Skeletal muscle satellite cell (primary cell): ENCODE measurements at regions not wholly inside any gene's neighbourhood (a gene's known extent, or its start where the extent isn't known, plus 50 kb on each side); places are given as distances from the start of the nearest gene placed in this dataset.

Experiments
- H3K27me3 ChIP-seq: 2 replicates; pipeline ENCODE4 v1.7.0; 2013; ENCODE audit warnings: low read length; ENCODE audit not compliant: control insufficient read depth, insufficient read depth
- H3K36me3 ChIP-seq: 2 replicates; pipeline ENCODE4 v1.7.0; 2013; ENCODE audit warnings: mild to moderate bottlenecking, control low read depth, low read length; ENCODE audit not compliant: insufficient read depth
- H3K4me1 ChIP-seq: 2 replicates; pipeline ENCODE4 v1.7.0; 2013; ENCODE audit warnings: low read length; ENCODE audit not compliant: control insufficient read depth, insufficient read depth
- H3K4me2 ChIP-seq: 2 replicates; pipeline ENCODE4 v1.7.0; 2013; ENCODE audit warnings: mild to moderate bottlenecking, low read length
- H3K4me3 ChIP-seq: 2 replicates; pipeline ENCODE4 v1.7.0; 2013; ENCODE audit warnings: low read length
- H3K9ac ChIP-seq: 2 replicates; pipeline ENCODE4 v1.7.0; 2013; ENCODE audit warnings: mild to moderate bottlenecking, low read depth, low read length, moderate library complexity
- H3K9me3 ChIP-seq: replicated peaks from 2 replicates; pipeline ENCODE4 v1.7.0; 2013; ENCODE audit warnings: mild to moderate bottlenecking, control low read depth, low read length

DNA sequence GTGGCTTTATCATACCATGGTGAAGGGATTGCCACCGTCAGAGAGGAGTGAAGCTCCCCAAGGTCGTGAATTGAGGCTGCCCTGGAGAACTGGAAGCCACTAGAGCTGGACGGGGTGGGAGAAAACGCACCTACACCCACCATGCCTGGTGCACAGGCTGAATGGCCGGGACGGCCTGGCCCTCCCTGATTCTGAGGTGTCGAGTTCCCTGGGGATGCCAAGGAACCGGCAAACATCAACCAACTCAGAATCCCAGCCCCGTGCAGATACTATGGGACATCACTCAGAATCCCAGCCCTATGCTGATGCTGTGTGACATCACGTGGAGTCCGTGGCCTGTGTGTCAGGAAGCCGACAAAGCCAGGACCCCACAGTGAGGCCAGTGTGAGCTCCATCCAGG, 650.0 kb downstream of the BRD1 start:
- Histone ChIP-seq H3K27me3 (no peaks in the 10 kb centered on the region), H3K36me3 (no peaks in the 10 kb centered on the region), H3K4me2 (no peak overlapping the region), H3K4me3 (no peak overlapping the region), H3K4me1 (no peaks in the 10 kb centered on the region), H3K9me3 (peaks cover 26% of the 10 kb centered on the region), H3K9ac (no peak overlapping the region)

DNA sequence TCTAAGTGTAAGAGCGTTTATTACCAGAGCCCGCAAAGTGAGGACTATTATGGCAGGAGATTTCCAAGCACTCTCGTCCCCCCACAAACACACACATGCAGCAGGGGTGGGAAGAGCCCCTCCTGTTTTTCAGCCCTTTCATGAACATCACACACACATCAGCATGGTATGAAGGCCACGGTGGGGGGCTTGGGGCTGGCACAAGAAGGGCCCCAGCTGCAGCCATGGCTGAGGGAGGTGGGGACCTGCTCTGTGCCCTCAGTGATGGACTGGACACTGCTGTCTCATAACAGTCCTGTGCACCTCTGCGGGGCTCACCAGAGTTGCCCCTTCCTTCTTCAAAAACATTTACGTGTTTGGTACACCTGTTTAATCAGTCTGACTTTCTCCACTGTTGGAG, 650.7 kb downstream of the BRD1 start:
- Histone ChIP-seq H3K36me3 (no peaks in the 10 kb centered on the region), H3K27me3 (no peaks in the 10 kb centered on the region), H3K9ac (no peak overlapping the region), H3K9me3 (peaks cover 21% of the 10 kb centered on the region), H3K4me2 (no peak overlapping the region), H3K4me1 (no peaks in the 10 kb centered on the region), H3K4me3 (no peak overlapping the region)

DNA sequence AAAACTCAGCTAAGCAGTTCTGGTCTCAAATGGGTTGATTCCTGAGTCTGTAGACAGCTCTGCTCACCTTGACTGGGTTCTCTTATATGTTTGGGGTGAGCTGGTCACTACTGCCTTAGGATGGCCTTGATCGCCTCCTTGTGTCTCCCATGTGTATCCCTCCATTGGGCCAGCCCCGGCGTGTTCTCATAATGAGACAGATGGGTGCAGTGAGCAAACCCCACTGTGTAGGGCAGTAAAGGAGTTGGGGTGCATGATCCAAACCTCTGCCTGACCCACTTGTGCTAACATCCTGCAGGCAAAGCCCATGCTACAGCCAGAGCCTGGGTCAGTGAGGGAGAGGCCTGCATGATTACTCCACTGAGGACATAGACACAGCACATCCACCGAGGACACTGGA, 657.6 kb downstream of the BRD1 start:
- no peaks in the 10 kb centered on the region for H3K36me3 ChIP-seq
- no peaks in the 10 kb centered on the region for H3K27me3 ChIP-seq
- H3K4me1 ChIP-seq = no peaks in the 10 kb centered on the region
- no peak overlapping the region for H3K4me3 ChIP-seq
- peaks cover 9% of the 10 kb centered on the region for H3K9me3 ChIP-seq
- no peak overlapping the region for H3K4me2 ChIP-seq
- no peak overlapping the region for H3K9ac ChIP-seq

DNA sequence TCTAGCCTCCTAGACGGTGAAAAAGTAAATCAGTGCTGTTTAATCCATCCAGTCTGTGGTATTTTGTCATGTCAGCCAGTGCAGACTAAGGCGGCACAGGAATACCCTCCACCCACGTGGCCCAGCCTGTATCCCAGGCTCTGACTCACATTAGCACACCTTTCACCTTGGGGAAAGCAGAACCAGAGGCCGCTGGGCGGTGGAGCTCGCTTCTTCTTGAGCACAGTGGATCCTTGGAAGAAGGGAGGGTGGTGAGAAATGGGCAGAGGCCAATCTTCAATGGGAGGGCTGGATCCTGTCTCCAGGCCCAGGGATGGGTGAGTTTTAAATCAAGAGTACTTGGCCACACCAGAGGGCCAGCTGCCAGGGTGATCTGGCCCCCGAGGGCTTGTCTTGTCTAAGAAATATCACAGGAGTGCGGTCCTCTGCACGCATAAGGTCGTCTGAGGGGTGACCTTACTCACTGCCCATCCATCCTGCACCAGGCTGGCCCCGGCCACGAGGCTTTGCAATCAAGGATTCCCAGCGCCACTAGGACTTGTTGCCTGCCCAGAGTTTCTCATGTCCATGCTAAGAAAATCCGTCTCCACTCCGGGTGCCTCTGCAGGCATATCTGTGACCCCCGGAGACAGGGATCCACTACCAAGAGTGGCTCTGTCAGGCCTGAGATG, 658.5 kb downstream of the BRD1 start:
- Histone ChIP-seq H3K4me2 (no peak overlapping the region), H3K4me1 (no peaks in the 10 kb centered on the region), H3K4me3 (no peak overlapping the region), H3K36me3 (no peaks in the 10 kb centered on the region), H3K27me3 (no peaks in the 10 kb centered on the region), H3K9ac (no peak overlapping the region), H3K9me3 (peaks cover 9% of the 10 kb centered on the region)

DNA sequence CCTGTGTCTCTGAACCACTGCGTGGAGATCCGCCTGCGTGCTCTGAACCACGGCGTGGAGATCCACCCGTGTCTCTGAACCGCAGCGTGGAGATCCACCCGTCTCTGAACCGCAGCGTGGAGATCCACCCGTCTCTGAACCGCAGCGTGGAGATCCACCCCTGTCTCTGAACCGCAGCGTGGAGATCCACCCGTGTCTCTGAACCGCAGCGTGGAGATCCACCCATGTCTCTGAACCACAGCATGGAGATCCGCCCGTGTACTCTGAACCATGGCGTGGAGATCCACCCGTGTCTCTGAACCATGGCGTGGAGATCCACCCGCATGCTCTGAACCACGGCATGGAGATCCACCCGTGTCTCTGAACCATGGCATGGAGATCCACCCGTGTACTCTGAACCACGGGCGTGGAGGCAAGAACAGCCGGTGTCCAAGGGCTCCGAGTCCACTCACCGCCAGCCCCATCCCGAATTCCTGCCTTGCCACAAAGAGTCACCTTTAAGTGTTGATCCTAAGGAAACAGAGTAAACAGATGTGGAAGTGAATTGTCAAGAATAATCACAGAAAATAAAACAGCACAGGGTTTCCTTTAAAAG, 659.4 kb downstream of the BRD1 start:
- Histone ChIP-seq H3K4me3 (no peak overlapping the region), H3K9me3 (peaks cover 9% of the 10 kb centered on the region), H3K4me2 (no peak overlapping the region), H3K4me1 (no peaks in the 10 kb centered on the region), H3K27me3 (no peaks in the 10 kb centered on the region), H3K9ac (no peak overlapping the region), H3K36me3 (no peaks in the 10 kb centered on the region)

DNA sequence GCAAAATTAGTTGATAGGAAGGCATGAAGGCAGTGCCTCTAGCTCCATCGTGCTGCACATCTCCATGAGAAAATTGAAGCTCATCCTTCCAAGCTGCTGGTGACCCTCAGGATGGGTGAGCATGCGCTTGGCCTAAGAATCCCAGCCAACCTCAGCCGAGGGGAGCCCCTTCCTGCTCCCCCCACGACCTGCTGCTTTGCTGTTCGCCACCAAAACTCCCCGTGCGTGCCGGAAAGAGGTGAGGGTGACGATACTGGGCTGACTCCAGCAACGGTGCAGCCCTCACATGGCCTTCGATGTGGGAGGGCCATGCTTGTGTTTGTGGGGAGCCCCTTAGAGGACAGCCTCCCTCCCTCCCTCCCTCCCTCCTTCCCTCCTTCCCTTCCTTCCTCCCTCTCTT, 660.9 kb downstream of the BRD1 start:
- no peak overlapping the region for H3K9ac ChIP-seq
- peaks cover 15% of the 10 kb centered on the region for H3K9me3 ChIP-seq
- no peaks in the 10 kb centered on the region for H3K4me1 ChIP-seq
- no peak overlapping the region for H3K4me3 ChIP-seq
- H3K36me3 ChIP-seq = no peaks in the 10 kb centered on the region
- no peak overlapping the region for H3K4me2 ChIP-seq
- no peaks in the 10 kb centered on the region for H3K27me3 ChIP-seq

DNA sequence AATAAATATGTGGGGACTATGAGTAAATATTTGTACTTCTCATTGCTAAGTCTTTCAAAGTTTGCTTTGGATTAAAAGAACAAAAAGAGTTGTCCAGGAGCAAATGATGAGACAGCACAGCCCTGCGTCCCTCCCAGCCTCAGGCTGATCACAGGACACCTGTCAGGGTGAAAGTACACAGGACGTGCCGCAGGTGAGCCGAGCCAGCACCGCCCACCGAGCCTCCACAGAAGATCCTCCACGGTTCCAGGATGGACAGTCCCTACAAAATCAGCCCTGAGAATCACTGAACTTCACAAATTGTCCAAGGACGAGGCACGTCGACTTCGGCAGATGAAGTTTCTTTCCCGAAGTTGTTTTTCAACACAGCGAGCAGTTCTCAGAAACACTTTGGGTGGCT, 661.5 kb downstream of the BRD1 start:
- no peaks in the 10 kb centered on the region for H3K4me1 ChIP-seq
- H3K9ac ChIP-seq = no peak overlapping the region
- H3K4me3 ChIP-seq = no peak overlapping the region
- H3K36me3 ChIP-seq = no peaks in the 10 kb centered on the region
- no peak overlapping the region for H3K4me2 ChIP-seq
- H3K9me3 ChIP-seq = peaks cover 21% of the 10 kb centered on the region
- H3K27me3 ChIP-seq = no peaks in the 10 kb centered on the region

DNA sequence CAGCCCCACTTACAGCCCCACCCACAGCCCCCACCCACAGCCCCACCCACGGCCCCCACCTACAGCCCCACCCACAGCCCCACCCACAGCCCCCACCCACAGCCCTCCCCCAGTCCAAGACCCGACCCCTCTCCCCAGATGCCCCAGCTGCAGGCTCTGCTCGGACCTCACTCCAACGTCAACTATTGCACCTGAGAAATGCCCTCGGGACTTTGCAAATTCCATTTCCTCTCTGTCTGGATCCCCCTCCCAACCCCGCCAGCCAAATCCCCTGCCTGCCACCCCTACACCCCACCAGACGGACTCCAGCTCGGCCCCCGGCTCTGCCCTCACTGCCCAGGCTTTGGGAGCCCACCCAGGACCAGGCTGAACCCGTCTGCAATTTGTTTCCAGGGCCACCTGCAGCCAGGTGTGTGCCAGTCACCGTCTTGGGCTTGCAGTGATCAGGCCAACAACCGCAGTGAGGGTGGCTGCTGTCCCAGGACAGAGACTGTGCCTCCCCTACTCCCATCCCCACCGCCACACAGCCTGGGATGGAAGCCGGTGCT, 662.8 kb downstream of the BRD1 start:
- Histone ChIP-seq H3K27me3 (no peaks in the 10 kb centered on the region), H3K4me2 (no peak overlapping the region), H3K4me3 (no peak overlapping the region), H3K4me1 (no peaks in the 10 kb centered on the region), H3K9me3 (peaks cover 21% of the 10 kb centered on the region), H3K36me3 (no peaks in the 10 kb centered on the region), H3K9ac (no peak overlapping the region)

DNA sequence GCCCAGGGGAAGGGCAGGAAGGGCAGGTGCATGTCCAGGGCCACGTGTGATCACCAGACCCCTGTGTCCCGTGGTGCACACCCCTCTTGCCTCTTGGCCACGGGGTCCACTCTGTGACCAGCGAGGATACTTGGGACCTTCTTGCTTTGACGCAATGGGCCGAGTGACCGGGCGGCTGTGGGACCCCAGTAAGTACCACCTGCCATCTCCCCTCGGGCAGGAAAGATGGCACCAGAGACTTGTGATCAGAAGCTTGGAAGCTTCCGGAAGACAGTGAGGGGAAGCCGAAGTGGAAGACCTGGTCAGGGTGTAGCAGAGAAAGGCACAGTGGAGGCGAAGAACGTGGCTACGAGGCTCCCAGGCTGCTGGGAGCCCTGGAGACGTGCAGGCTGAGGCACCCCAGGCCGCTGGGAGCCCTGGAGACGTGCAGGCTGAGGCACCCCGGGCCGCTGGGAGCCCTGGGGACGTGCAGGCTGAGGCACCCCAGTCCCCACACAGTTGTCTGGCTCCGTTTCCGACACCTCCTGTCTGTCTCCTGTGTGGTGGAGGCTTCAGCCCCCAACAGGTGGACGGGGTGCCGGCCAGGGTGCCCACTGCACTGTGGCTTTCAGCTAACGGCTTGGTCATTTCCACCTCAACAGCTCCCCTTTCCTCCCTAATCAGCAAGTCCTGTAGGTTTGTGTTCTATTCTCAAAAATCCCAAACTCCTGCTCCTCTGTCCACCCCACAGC, 663.5 kb downstream of the BRD1 start:
- no peaks in the 10 kb centered on the region for H3K27me3 ChIP-seq
- no peaks in the 10 kb centered on the region for H3K4me1 ChIP-seq
- H3K9me3 ChIP-seq = peaks cover 20% of the 10 kb centered on the region
- no peak overlapping the region for H3K9ac ChIP-seq
- no peak overlapping the region for H3K4me2 ChIP-seq
- H3K36me3 ChIP-seq = no peaks in the 10 kb centered on the region
- H3K4me3 ChIP-seq = no peak overlapping the region

DNA sequence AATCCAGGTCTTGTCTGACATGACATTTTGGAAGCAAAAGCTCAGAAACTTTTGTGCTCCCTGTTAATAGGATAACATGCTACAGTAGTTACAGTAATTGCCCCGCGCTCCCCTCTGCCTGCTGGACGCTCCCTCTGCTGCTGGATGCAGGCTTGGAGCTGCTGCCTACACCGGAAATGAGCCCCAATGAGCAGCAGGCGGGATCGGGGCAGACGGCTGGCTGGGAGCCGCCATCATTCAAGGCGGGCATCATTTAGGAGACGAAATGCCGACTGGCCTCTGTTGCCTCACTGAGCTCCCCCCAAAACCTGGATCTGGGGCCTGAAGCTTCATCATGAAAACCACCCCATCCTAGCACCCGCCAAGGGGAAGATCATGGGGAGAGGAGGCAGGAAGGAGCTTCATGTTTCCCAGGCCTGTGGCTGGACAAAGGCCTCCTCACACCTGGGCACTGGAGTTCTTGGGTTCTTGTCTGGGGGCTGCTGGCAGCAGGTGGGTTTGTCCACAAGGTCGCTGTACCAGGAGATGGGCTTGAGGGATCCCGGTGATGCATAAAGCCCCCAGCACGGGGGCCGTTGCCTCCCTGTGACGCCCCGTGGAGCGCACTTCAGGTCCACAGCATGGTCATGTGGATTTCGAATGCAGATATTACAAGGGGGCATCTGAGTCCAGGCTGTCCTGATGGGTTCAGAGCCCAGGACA, 664.3 kb downstream of the BRD1 start:
- peaks cover 26% of the 10 kb centered on the region for H3K9me3 ChIP-seq
- no peaks in the 10 kb centered on the region for H3K36me3 ChIP-seq
- no peak overlapping the region for H3K9ac ChIP-seq
- no peak overlapping the region for H3K4me2 ChIP-seq
- no peak overlapping the region for H3K4me3 ChIP-seq
- H3K27me3 ChIP-seq = no peaks in the 10 kb centered on the region
- H3K4me1 ChIP-seq = no peaks in the 10 kb centered on the region

DNA sequence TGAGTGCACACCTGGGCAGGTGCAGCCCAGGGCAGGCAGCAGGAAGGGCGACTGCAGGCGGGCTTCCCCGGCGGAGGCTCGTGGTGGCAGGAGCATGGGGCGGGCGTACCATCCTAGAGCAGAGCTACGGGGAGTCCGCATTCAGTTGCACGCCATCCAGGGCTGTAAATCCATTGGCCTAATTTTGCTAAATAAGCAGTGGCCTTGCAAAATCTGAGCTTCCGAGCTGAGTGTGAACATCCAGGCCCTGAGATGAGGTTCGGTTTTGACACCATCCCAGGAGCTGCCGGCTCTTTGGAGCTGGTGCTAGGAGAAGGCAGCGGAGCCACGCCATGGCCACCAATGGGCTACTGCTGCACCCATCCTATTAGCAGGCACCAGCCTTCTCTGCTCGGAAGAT, 664.8 kb downstream of the BRD1 start:
- Histone ChIP-seq H3K4me3 (no peak overlapping the region), H3K4me1 (no peaks in the 10 kb centered on the region), H3K27me3 (no peaks in the 10 kb centered on the region), H3K9ac (no peak overlapping the region), H3K9me3 (peaks cover 26% of the 10 kb centered on the region), H3K36me3 (no peaks in the 10 kb centered on the region), H3K4me2 (no peak overlapping the region)
